ENCODE measurements at regions not wholly inside any gene's neighbourhood (a gene's known extent, or its start where the extent isn't known, plus 50 kb on each side); places are given as distances from the start of the nearest gene placed in this dataset.

- DNase-seq, result no peak
These were observed 1334.8 kb upstream of the CELF4 start for GRCh38 chr18:38900445-38900844.

GRCh38 chr18:38900031-38900430 lies 1334.4 kb upstream of the CELF4 start:
- no peak for DNase-seq

- no peak for DNase-seq
These were observed 1333.7 kb upstream of the CELF4 start for GRCh38 chr18:38899252-38899651.

GRCh38 chr18:38898167-38898566 lies 1332.6 kb upstream of the CELF4 start:
- DNase-seq, result no peak

- DNase-seq, result no peak
These were observed 1330.0 kb upstream of the CELF4 start for GRCh38 chr18:38895560-38895959.

- DNase-seq, result no peak
These were observed 1322.0 kb upstream of the CELF4 start for GRCh38 chr18:38887671-38888020.

GRCh38 chr18:38886861-38887670 lies 1321.5 kb upstream of the CELF4 start:
- DNase-seq, result no peak

- no peak for DNase-seq
These were observed 1320.6 kb upstream of the CELF4 start for GRCh38 chr18:38886235-38886634.

- no peak for DNase-seq
These were observed 1318.5 kb upstream of the CELF4 start for GRCh38 chr18:38884050-38884449.

- DNase-seq, result no peak
These were observed 1317.5 kb upstream of the CELF4 start for GRCh38 chr18:38883111-38883510.

GRCh38 chr18:38879871-38880270 lies 1314.3 kb upstream of the CELF4 start:
- DNase-seq, result no peak

GRCh38 chr18:38872342-38872741 lies 1306.7 kb upstream of the CELF4 start:
- no peak for DNase-seq

GRCh38 chr18:38868757-38869156 lies 1303.2 kb upstream of the CELF4 start:
- DNase-seq, result no peak

GRCh38 chr18:38867680-38868079 lies 1302.1 kb upstream of the CELF4 start:
- no peak for DNase-seq

- no peak for DNase-seq
These were observed 1285.9 kb upstream of the CELF4 start for GRCh38 chr18:38851526-38851925.

GRCh38 chr18:38847326-38847725 lies 1281.7 kb upstream of the CELF4 start:
- no peak for DNase-seq

- DNase-seq, result no peak
These were observed 1277.7 kb upstream of the CELF4 start for GRCh38 chr18:38843291-38843690.

- DNase-seq, result no peak
These were observed 1260.6 kb upstream of the CELF4 start for GRCh38 chr18:38826247-38826646.

- no peak for DNase-seq
These were observed 1245.6 kb upstream of the CELF4 start for GRCh38 chr18:38811209-38811608.

GRCh38 chr18:38810789-38811188 lies 1245.2 kb upstream of the CELF4 start:
- DNase-seq, result no peak

- DNase-seq, result no peak
These were observed 1242.3 kb upstream of the CELF4 start for GRCh38 chr18:38807915-38808314.

- DNase-seq, result no peak
These were observed 1239.7 kb upstream of the CELF4 start for GRCh38 chr18:38805256-38805655.

GRCh38 chr18:38801640-38802039 lies 1236.0 kb upstream of the CELF4 start:
- DNase-seq, result no peak

GRCh38 chr18:38796762-38797161 lies 1231.2 kb upstream of the CELF4 start:
- no peak for DNase-seq

GRCh38 chr18:38792731-38793130 lies 1227.1 kb upstream of the CELF4 start:
- no peak for DNase-seq
